Neutrophil (primary cell): ENCODE measurements at regions not wholly inside any gene's neighbourhood (a gene's known extent, or its start where the extent isn't known, plus 50 kb on each side); places are given as distances from the start of the nearest gene placed in this dataset.

Experiments
- H3K27ac ChIP-seq: fragments of 200-600 bp; sonication (generic); 2 replicates; pipeline ENCODE4 v1.5.1; 2016; ENCODE audit warnings: mild to moderate bottlenecking, moderate library complexity
- H3K27me3 ChIP-seq: fragments of 200-600 bp; sonication (generic); 2 replicates; pipeline ENCODE4 v1.6.0; 2016; ENCODE audit warnings: mild to moderate bottlenecking
- H3K36me3 ChIP-seq: fragments of 200-600 bp; sonication (generic); 2 replicates; pipeline ENCODE4 v1.5.1; 2017
- H3K4me1 ChIP-seq, 2 experiments: fragments of 200-600 bp in 1 of 2; sonication (generic) in 1 of 2; 1 replicate in 1 of 2; 2 replicates in 1 of 2; pipeline versions ENCODE4 v1.5.1 to v1.6.1; 2013 to 2016; ENCODE audit warnings: low read depth in 1 of 2, low read length in 1 of 2, mild to moderate bottlenecking in 1 of 2, moderate library complexity in 1 of 2; ENCODE audit not compliant: control insufficient read depth in 1 of 2, insufficient read depth in 1 of 2
- H3K4me3 ChIP-seq, 2 experiments: fragments of 200-600 bp in 1 of 2; sonication (generic) in 1 of 2; 1 replicate in 1 of 2; 2 replicates in 1 of 2; pipeline ENCODE4 v1.5.1; 2013 to 2016; ENCODE audit warnings: low read depth in 1 of 2, low read length in 1 of 2, mild to moderate bottlenecking in 1 of 2, moderate library complexity in 1 of 2
- H3K9me3 ChIP-seq: fragments of 200-600 bp; sonication (generic); 2 replicates; pipeline ENCODE4 v1.5.1; 2016
- CTCF ChIP-seq: fragments of 200-600 bp; sonication (generic); IDR thresholded peaks from 2 replicates; pipeline ENCODE4 v1.5.1; 2016; ENCODE audit warnings: antibody characterized with exemption

- peaks cover 5 to 7% of the 10 kb centered on the region in 2 experiments for H3K4me1 ChIP-seq
- no peak overlapping the region for H3K27ac ChIP-seq
- no peaks in the 10 kb centered on the region for H3K27me3 ChIP-seq
- no peaks in the 10 kb centered on the region for H3K36me3 ChIP-seq
- H3K9me3 ChIP-seq = no peaks in the 10 kb centered on the region
- no peak for TF ChIP-seq CTCF
- no peak overlapping the region for H3K4me3 ChIP-seq
Observed at GRCh38 chr5:35409361-35409760, 179.1 kb upstream of the PRLR start.

GRCh38 chr5:35408146-35408545, 177.9 kb upstream of the PRLR start:
- Histone ChIP-seq H3K4me1 (peaks cover 5 to 7% of the 10 kb centered on the region in 2 experiments), H3K27me3 (no peaks in the 10 kb centered on the region), H3K9me3 (no peaks in the 10 kb centered on the region), H3K27ac (no peak overlapping the region), H3K36me3 (no peaks in the 10 kb centered on the region), H3K4me3 (no peak overlapping the region)
- no peak for TF ChIP-seq CTCF

GRCh38 chr5:35407697-35408096, 177.4 kb upstream of the PRLR start:
- Histone ChIP-seq H3K27me3 (no peaks in the 10 kb centered on the region), H3K4me3 (no peak overlapping the region), H3K27ac (no peak overlapping the region), H3K9me3 (no peaks in the 10 kb centered on the region), H3K4me1 (peaks cover 5 to 7% of the 10 kb centered on the region in 2 experiments), H3K36me3 (no peaks in the 10 kb centered on the region)
- no peak for TF ChIP-seq CTCF

GRCh38 chr5:35405938-35406337, 175.7 kb upstream of the PRLR start:
- no peak for TF ChIP-seq CTCF
- Histone ChIP-seq H3K36me3 (no peaks in the 10 kb centered on the region), H3K27ac (no peak overlapping the region), H3K27me3 (no peaks in the 10 kb centered on the region), H3K4me3 (no peak overlapping the region), H3K9me3 (no peaks in the 10 kb centered on the region), H3K4me1 (peaks cover 5 to 7% of the 10 kb centered on the region in 2 experiments)

GRCh38 chr5:35404701-35405100, 174.4 kb upstream of the PRLR start:
- H3K4me3 ChIP-seq = no peak overlapping the region
- H3K36me3 ChIP-seq = no peaks in the 10 kb centered on the region
- peaks cover 5 to 7% of the 10 kb centered on the region in 2 experiments for H3K4me1 ChIP-seq
- H3K9me3 ChIP-seq = no peaks in the 10 kb centered on the region
- no peak for TF ChIP-seq CTCF
- H3K27me3 ChIP-seq = no peaks in the 10 kb centered on the region
- H3K27ac ChIP-seq = no peak overlapping the region

GRCh38 chr5:35393901-35394300, 163.6 kb upstream of the PRLR start:
- no peaks in the 10 kb centered on the region for H3K9me3 ChIP-seq
- no peaks in the 10 kb centered on the region for H3K36me3 ChIP-seq
- H3K4me3 ChIP-seq = no peak overlapping the region
- TF ChIP-seq CTCF = no peak
- H3K4me1 ChIP-seq = no peaks in the 10 kb centered on the region
- H3K27ac ChIP-seq = no peak overlapping the region
- no peaks in the 10 kb centered on the region for H3K27me3 ChIP-seq
